GM19240 (cell line): ENCODE measurements at regions not wholly inside any gene's neighbourhood (a gene's known extent, or its start where the extent isn't known, plus 50 kb on each side); places are given as distances from the start of the nearest gene placed in this dataset.

Experiments used
- DNase-seq: peaks from one replicate; pipeline ENCODE4 v3.0.0; 2011; ENCODE audit warnings: low spot score; ENCODE audit not compliant: insufficient read length

DNA sequence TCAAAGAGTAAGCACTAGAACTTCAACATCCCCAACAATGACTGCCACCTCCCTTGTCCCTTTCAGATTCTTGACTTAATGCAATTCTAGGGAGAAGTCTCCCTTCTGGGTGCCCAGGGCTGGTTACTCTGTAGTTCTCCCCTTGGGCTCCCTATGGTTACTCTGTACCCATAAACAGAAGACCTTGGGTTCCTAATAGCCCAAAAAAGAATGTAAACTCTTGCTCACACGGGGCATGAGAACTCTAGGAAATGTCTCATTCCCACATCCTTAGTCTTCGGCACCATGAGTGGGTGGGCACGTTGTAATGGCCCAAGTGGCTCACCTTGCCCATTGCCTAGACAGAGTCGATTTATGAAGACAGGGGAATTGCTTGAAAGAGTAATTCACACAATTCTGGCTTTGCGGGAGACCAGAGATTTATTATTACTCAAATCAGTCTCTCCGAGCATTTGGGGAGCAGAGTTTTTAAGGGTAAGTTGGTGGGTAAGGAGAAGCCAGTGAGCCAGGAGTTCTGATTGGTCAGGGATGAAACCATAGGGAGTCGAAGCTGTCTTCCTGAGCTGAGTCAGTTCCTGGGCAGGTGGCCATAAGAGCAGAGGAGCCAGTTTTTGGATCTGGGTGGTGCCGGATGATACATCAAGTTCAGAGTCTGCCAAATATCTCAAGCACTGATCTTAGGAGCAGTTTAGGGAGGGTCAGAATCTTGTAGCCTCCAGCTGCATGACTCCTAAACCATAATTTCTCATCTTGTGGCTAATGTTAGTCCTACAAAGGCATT is 61.2 kb upstream of the SIRPG start:
- no peak for DNase-seq

DNA sequence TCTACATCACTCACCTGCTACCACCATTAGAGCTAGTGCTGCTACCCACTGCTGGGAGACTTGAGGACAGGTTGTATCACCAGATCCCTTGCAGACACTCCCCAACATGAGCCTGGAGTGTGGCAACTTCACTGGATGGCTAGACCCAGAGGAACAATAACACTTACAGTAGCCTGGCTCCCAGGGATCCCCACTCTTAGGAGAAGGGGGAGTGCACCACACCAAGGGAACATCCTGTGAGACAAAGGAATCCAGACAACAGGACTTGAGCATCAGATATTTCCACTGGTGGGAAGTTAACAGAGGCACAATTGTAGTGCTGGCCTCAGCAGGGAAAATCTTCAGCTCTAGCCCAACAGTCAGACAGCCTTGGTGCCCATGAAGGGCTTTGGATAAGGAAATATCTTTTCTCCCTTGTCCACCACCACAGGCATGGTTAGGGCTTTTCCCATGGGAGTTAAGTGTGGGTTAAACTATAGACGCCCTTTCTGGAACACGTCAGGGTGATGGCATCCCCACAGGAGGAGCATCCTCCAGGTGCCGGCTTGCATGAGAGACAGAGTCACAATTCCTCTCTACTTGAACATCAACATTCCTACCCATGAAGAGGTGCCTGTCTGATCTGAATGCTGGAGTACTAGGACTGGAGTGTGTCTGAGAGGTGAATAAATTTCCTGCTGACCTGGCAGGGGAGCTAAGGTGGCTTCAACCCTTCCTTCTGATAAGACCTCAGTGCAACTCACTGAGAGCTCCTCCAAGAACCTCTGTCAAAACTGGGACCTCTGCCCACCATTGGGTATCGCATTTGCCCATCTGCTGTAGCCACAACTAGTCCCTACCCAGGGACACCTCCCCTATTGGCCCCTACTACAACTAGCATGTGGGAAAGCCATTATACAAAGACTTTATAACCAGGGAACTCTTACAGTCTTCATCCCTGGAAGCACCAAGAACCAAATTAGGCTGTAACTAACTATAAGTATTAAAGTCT is 55.4 kb upstream of the SIRPG start:
- no peak for DNase-seq

DNA sequence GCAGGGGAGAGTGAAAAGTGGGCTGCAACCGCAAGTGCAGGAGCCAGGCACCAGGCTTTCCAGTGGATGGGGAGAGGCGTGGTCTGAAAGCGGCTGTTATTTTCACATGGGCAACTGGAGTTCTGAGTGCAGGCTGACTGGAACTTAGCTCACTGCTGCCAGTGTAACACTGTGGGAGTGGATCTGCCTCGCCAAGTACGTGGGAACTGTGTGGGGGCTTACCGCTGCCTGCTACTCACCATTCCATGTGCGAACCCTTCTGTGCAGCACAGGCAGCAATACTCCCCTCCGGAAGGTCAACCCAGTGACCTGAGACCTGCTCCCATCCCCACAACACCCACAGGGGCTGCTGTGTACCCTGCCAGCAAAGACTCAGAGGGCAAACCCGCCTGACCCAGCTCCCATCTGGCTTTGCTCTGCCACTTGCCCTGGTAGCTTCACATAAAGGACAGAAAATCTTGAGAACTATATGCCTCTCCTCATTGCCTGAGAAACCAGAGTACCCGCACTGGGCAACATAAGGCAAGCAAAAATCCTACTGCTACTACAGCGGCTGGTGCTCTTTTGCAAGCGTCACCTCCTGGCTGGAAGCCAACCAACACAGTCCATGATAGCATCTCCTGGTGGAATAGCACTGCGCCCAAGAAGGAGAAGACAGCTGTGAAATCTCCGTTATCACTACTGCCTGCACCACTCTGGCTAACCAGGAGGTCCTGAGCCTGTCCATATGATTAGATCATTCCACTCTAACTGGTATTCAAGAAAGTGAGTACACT is 54.4 kb upstream of the SIRPG start:
- no peak for DNase-seq

DNA sequence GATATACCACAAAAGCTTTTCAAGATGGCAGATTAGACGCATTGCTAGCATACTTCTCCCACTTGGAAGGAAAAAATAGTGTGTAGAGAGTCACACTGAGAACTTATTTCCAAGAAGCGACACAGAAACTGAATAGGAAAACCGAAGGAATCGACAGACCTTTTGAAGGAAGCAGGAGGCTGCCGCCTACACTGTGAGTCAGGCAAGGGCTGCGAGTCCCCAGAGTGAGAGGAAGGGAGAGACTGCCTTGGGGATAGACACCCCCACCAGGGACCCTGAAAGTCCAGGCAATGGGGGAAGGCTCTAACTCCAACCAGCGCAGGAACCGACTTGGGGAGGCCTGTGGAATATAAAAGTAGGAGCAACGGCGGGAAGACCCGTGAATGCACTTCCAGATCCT is 53.7 kb upstream of the SIRPG start:
- no peak for DNase-seq

DNA sequence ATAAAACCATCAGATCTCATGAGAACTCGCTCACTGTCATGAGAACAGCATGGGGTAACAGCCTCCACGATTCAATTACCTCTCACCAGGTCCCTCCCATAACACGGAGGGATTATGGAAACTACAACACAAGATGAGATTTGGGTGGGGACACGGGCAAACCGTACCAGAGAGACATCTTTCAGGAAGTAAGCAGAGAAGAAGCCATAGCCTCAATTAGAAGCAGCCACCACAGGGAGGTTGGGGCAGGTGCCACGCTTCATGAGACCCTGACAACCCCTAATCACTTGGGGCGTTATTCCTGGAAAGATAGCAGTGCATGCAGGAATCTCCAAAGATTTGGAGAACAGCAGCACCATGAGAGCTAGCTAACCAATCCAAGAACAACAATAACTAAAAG is 52.9 kb upstream of the SIRPG start:
- DNase-seq: no peak

DNA sequence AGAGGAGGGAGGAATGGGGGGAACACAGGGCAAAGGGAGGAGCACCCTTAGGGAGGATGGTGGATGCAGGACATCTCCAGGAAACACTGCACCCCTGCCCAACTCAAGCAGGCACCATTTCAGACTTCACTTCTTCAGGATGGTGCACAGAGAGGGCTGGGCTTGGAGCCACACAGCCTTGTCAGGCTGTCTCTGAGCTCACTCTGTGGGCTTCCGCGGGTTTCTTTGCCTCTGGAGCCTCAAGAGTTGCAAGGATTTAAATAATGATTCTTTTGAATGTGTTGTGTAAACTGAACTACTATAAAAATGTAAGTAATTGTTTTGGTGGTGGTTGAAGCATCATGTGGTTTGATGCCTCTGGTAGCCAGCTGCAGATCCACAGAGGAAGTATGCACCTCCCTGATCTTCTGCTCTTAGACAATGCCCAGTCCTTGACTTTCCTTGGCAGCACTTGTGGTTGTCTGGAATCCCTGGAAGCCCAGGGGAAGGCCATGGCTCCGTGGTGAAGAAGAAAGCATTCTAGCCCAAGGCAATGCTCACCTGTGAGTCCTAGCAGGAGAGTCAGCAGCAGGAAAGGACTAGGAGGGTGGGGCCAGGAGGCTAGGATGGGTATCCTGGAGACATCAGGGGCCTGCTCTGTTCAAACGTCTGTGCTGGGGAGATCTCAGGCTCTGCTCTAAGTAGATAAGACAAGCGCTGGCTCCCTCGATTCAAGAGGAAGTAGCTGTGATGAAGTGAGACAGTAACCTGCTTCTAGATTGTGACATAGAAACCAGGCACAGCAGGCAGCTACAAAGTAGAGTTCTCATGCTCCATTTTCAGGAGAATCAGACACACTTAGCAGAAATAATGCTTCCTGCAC is 50.2 kb upstream of the SIRPG start:
- no peak for DNase-seq
